SK-N-SH (cell line): ENCODE measurements at regions not wholly inside any gene's neighbourhood (a gene's known extent, or its start where the extent isn't known, plus 50 kb on each side); places are given as distances from the start of the nearest gene placed in this dataset.

Source experiments
- CTCF ChIA-PET: fragments of 300-600, 350-600 bp; formaldehyde crosslinking; extraction: SDS; loops from one replicate; lab custom pipeline; 2021; lab: Yijun Ruan, JAX
- POLR2A ChIA-PET: fragments of 350-600 bp; sonication (Branson Sonifier 250); formaldehyde crosslinking; extraction: SDS; loops from one replicate; lab custom pipeline; 2020; ENCODE audit warnings: antibody characterized with exemption, inconsistent platforms; lab: Yijun Ruan, JAX
- DNase-seq: peaks from one replicate; pipeline ENCODE4 v3.0.0; 2012
- H2AFZ ChIP-seq: fragments of 200-600 bp; sonication (generic); 2 replicates; pipeline ENCODE4 v1.8.1; 2016; ENCODE audit warnings: antibody characterized with exemption, mild to moderate bottlenecking, low read depth
- H3F3A ChIP-seq: fragments of 200-600 bp; sonication (generic); replicated peaks from 2 replicates; pipeline ENCODE3; 2016; ENCODE audit warnings: antibody characterized with exemption, mild to moderate bottlenecking; ENCODE audit not compliant: insufficient read depth
- H3K27ac ChIP-seq, 2 experiments: fragments of 200-500 bp in 1 of 2; fragments of 200-600 bp in 1 of 2; sonication (Bioruptor generic) in 1 of 2; sonication (generic), shearing (Covaris generic) in 1 of 2; 2 replicates each; pipeline versions ENCODE4 v1.5.1 to v1.6.1; 2014 to 2016; ENCODE audit warnings: low read depth in 2 of 2, inconsistent platforms in 1 of 2, low read length in 1 of 2, mild to moderate bottlenecking in 1 of 2, mixed read lengths in 1 of 2
- H3K27me3 ChIP-seq: fragments of 200-600 bp; sonication (generic), shearing (Covaris generic); 2 replicates; pipeline ENCODE4 v1.6.1; 2016; ENCODE audit warnings: mixed run types; ENCODE audit not compliant: insufficient read depth
- H3K36me3 ChIP-seq, 2 experiments: fragments of 200-500 bp in 1 of 2; fragments of 200-600 bp in 1 of 2; sonication (Bioruptor generic) in 1 of 2; sonication (generic) in 1 of 2; replicated peaks in 1 of 2; 2 replicates each; pipeline versions ENCODE3 to v1.5.1; 2014 to 2016; ENCODE audit warnings: low read length in 1 of 2, mild to moderate bottlenecking in 1 of 2; ENCODE audit not compliant: insufficient read depth in 2 of 2, control insufficient read depth in 1 of 2
- H3K4me1 ChIP-seq, 2 experiments: fragments of 200-500 bp in 1 of 2; fragments of 200-600 bp in 1 of 2; sonication (Bioruptor generic) in 1 of 2; sonication (generic), shearing (Covaris generic) in 1 of 2; 2 replicates each; pipeline versions ENCODE4 v1.5.1 to v1.6.1; 2014 to 2016; ENCODE audit warnings: low read depth in 1 of 2, low read length in 1 of 2, mixed run types in 1 of 2; ENCODE audit not compliant: insufficient read depth in 2 of 2, control insufficient read depth in 1 of 2
- H3K4me2 ChIP-seq: fragments of 200-600 bp; sonication (generic), shearing (Covaris generic); 2 replicates; pipeline ENCODE4 v1.6.1; 2017; ENCODE audit warnings: mixed run types
- H3K4me3 ChIP-seq, 2 experiments: fragments of 200-500 bp in 1 of 2; fragments of 200-600 bp in 1 of 2; sonication (Bioruptor generic) in 1 of 2; sonication (generic), shearing (Covaris generic) in 1 of 2; 2 replicates each; pipeline versions ENCODE4 v1.5.1 to v1.8.1; 2014 to 2016; ENCODE audit warnings: low read depth in 2 of 2, inconsistent platforms in 1 of 2, low read length in 1 of 2, mild to moderate bottlenecking in 1 of 2, mixed read lengths in 1 of 2, moderate library complexity in 1 of 2
- H3K79me2 ChIP-seq: fragments of 200-600 bp; sonication (generic); 2 replicates; pipeline ENCODE4 v1.8.1; 2017; ENCODE audit warnings: mild to moderate bottlenecking; ENCODE audit not compliant: insufficient read depth
- H3K9ac ChIP-seq: fragments of 200-600 bp; sonication (generic); 2 replicates; pipeline ENCODE4 v1.6.1; 2017; ENCODE audit warnings: mixed run types
- H3K9me2 ChIP-seq: fragments of 200-600 bp; sonication (generic); 2 replicates; pipeline ENCODE4 v1.6.1; 2017; ENCODE audit warnings: mixed run types
- H3K9me3 ChIP-seq: fragments of 200-600 bp; sonication (generic); 2 replicates; pipeline ENCODE4 v1.6.1; 2017; ENCODE audit warnings: mixed run types, mild to moderate bottlenecking, moderate library complexity
- H4K20me1 ChIP-seq: fragments of 200-600 bp; sonication (generic); 2 replicates; pipeline ENCODE4 v1.6.1; 2017; ENCODE audit warnings: mild to moderate bottlenecking, mixed run types; ENCODE audit not compliant: insufficient read depth
- FOSL2 ChIP-seq: IDR thresholded peaks from 2 replicates; pipeline ENCODE4 v1.4.0; 2012; ENCODE audit warnings: low read depth, mild to moderate bottlenecking, moderate library complexity, borderline replicate concordance
- FOXM1 ChIP-seq: IDR thresholded peaks from 2 replicates; pipeline ENCODE4 v1.4.0; 2012; ENCODE audit warnings: low read depth, mild to moderate bottlenecking
- GABPA ChIP-seq: IDR thresholded peaks from 2 replicates; pipeline ENCODE4 v1.4.0; 2012; ENCODE audit warnings: low read depth, mild to moderate bottlenecking
- GATA2 ChIP-seq: sonication (generic); formaldehyde crosslinking; IDR thresholded peaks from 2 replicates; pipeline ENCODE4 v1.5.0; 2020; ENCODE audit warnings: mild to moderate bottlenecking, missing genetic modification reagents
- MEF2A ChIP-seq: IDR thresholded peaks from 2 replicates; pipeline ENCODE4 v1.4.0; 2012; ENCODE audit warnings: low read depth, borderline replicate concordance
- MXI1 ChIP-seq: IDR thresholded peaks from 2 replicates; pipeline ENCODE4 v1.6.1; 2012; ENCODE audit warnings: mild to moderate bottlenecking, low read depth, low read length, improper control_type of control experiment
- NFIC ChIP-seq: IDR thresholded peaks from 2 replicates; pipeline ENCODE4 v1.4.0; 2012; ENCODE audit warnings: borderline replicate concordance
- NRF1 ChIP-seq: IDR thresholded peaks from 2 replicates; pipeline ENCODE4 v1.6.1; 2012; ENCODE audit warnings: low read depth, mild to moderate bottlenecking, low read length
- POLR2AphosphoS5 ChIP-seq: IDR thresholded peaks from 2 replicates; pipeline ENCODE4 v1.6.1; 2012; ENCODE audit warnings: low read depth, low read length
- RAD21 ChIP-seq: IDR thresholded peaks from 2 replicates; pipeline ENCODE4 v1.6.1; 2012; ENCODE audit warnings: mild to moderate bottlenecking, low read length
- RCOR1 ChIP-seq: fragments of 150-350 bp; IDR thresholded peaks from 2 replicates; pipeline ENCODE4 v1.6.1; 2017; ENCODE audit warnings: antibody characterized with exemption, low read length
- RXRA ChIP-seq: IDR thresholded peaks from 2 replicates; pipeline ENCODE4 v1.4.0; 2012; ENCODE audit warnings: low read depth, mild to moderate bottlenecking, borderline replicate concordance
- TAF1 ChIP-seq: IDR thresholded peaks from 2 replicates; pipeline ENCODE4 v1.6.1; 2012; ENCODE audit warnings: low read depth, mild to moderate bottlenecking, low read length, moderate library complexity, borderline replicate concordance
- WGBS: methylation state at CpG from one replicate; pipeline ENCODE4 v1.1.6; 2017; ENCODE audit warnings: low lambda C conversion rate; 5-methylcytosine and 5-hydroxymethylcytosine counted together
- TF ChIP-seq, protein P1 (sequence below): IDR thresholded peaks from 2 replicates; pipeline ENCODE4; 2012
- TF ChIP-seq, protein P2 (sequence below): IDR thresholded peaks from 2 replicates; pipeline ENCODE4 v1.4.0; 2012; ENCODE audit warnings: low read depth, borderline replicate concordance
- TF ChIP-seq, protein P3 (sequence below): IDR thresholded peaks from 2 replicates; pipeline ENCODE4 v1.4.0; 2012; ENCODE audit warnings: low read depth, borderline replicate concordance

DNA sequence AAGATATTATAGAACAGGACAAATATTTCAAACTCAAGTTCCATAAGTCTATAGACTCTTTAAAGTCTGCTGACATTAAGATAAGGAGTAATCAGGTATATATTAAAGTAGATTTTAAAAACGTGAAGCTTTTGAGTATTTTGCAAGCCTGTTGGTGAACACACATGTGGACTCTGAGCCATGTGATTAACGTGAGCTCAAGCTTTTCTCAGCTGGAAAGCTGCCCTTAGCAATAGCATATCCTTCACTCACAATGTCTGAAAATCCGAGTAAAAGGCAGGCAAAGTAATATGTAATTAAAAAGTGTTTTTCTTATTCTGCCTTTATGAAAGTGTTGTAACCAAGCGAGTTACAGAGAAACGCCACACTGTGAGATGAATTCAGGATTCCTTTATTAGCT lies 140.5 kb upstream of the AADAT start (continued):
- TF ChIP-seq MXI1 (no peak), FOSL2 (no peak), RXRA (no peak), RAD21 (no peak), FOXM1 (no peak)
- TF ChIP-seq, protein P1, sequence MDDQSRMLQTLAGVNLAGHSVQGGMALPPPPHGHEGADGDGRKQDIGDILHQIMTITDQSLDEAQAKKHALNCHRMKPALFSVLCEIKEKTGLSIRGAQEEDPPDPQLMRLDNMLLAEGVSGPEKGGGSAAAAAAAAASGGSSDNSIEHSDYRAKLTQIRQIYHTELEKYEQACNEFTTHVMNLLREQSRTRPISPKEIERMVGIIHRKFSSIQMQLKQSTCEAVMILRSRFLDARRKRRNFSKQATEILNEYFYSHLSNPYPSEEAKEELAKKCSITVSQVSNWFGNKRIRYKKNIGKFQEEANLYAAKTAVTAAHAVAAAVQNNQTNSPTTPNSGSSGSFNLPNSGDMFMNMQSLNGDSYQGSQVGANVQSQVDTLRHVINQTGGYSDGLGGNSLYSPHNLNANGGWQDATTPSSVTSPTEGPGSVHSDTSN: no peak

DNA sequence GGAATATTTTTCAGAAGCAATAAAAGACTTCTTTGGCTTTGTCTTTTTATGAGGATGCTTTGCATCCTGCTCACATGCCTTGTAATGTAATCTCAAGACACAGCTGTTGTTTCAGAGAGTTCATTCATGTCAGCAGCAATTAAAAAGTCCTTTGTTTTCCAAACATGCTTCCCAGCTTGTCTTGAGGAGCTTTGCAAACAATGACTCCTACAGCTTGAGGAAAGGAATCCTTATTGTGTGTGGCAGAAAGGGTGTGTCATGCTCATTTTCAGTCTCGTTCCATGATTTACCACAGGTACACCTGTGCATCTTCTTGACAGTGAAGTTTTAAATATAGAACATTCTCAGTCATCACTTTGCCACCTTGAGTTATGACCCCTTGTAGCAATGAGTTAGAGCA lies 139.2 kb upstream of the AADAT start:
- CTCF ChIA-PET: interaction anchor here (4.0 kb wide), 1 partner anchor 30 kb away, joined by 14 read pairs; no protein-coding TSS in a partner anchor

More for the DNA sequence above, 139.2 kb upstream of the AADAT start:
- Histone ChIP-seq H3K4me3 (no peak overlapping the region), H3K9me2 (no peaks in the 10 kb centered on the region), H3F3A (no peaks in the 10 kb centered on the region), H3K27me3 (no peaks in the 10 kb centered on the region; the same call in 1 of the 2 replicates), H3K9ac (no peak overlapping the region), H3K4me2 (no peak overlapping the region), H3K79me2 (no peaks in the 10 kb centered on the region), H3K36me3 (no peaks in the 10 kb centered on the region), H4K20me1 (no peaks in the 10 kb centered on the region), H3K4me1 (no peaks in the 10 kb centered on the region), H3K27ac (no peak overlapping the region), H2AFZ (no peak overlapping the region), H3K9me3 (no peaks in the 10 kb centered on the region)
- 0% methylated on average over 1 of the region's 1 CpG for WGBS
- DNase-seq: no peak
- TF ChIP-seq POLR2AphosphoS5 (no peak), RCOR1 (no peak), MXI1 (no peak), NRF1 (no peak), GATA2 (no peak), GABPA (no peak), MEF2A (no peak), TAF1 (no peak), NFIC (no peak)
- TF ChIP-seq, protein P2, sequence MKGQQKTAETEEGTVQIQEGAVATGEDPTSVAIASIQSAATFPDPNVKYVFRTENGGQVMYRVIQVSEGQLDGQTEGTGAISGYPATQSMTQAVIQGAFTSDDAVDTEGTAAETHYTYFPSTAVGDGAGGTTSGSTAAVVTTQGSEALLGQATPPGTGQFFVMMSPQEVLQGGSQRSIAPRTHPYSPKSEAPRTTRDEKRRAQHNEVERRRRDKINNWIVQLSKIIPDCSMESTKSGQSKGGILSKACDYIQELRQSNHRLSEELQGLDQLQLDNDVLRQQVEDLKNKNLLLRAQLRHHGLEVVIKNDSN: no peak
- TF ChIP-seq, protein P3, sequence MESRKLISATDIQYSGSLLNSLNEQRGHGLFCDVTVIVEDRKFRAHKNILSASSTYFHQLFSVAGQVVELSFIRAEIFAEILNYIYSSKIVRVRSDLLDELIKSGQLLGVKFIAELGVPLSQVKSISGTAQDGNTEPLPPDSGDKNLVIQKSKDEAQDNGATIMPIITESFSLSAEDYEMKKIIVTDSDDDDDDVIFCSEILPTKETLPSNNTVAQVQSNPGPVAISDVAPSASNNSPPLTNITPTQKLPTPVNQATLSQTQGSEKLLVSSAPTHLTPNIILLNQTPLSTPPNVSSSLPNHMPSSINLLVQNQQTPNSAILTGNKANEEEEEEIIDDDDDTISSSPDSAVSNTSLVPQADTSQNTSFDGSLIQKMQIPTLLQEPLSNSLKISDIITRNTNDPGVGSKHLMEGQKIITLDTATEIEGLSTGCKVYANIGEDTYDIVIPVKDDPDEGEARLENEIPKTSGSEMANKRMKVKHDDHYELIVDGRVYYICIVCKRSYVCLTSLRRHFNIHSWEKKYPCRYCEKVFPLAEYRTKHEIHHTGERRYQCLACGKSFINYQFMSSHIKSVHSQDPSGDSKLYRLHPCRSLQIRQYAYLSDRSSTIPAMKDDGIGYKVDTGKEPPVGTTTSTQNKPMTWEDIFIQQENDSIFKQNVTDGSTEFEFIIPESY: no peak
- POLR2A ChIA-PET: no interaction called here
